Muscle layer of colon (tissue), 2 donors: ENCODE measurements at regions not wholly inside any gene's neighbourhood (a gene's known extent, or its start where the extent isn't known, plus 50 kb on each side); places are given as distances from the start of the nearest gene placed in this dataset.

ENCODE experiments used
- H3K27ac ChIP-seq: one replicate; pipeline ENCODE4 v1.7.0; 2013; ENCODE audit warnings: low read depth, mild to moderate bottlenecking, low read length, moderate library complexity
- H3K27me3 ChIP-seq, 2 donors: one replicate each; pipeline ENCODE4 v1.7.0; 2013; ENCODE audit warnings: low read length in 2 of 2, mild to moderate bottlenecking in 2 of 2; ENCODE audit not compliant: insufficient read depth in 2 of 2, control insufficient read depth in 1 of 2
- H3K36me3 ChIP-seq: one replicate; pipeline ENCODE4 v1.7.0; 2013; ENCODE audit warnings: mild to moderate bottlenecking, low read length; ENCODE audit not compliant: insufficient read depth
- H3K4me1 ChIP-seq: one replicate; pipeline ENCODE4 v1.7.0; 2013; ENCODE audit warnings: mild to moderate bottlenecking, low read length; ENCODE audit not compliant: insufficient read depth
- H3K4me3 ChIP-seq, 2 donors: one replicate each; pipeline ENCODE4 v1.7.0; 2013; ENCODE audit warnings: low read length in 2 of 2, low read depth in 1 of 2, mild to moderate bottlenecking in 1 of 2, moderate library complexity in 1 of 2
- H3K9ac ChIP-seq: one replicate; pipeline ENCODE4 v1.7.0; 2013; ENCODE audit warnings: low read length
- H3K9me3 ChIP-seq: one replicate; pipeline ENCODE4 v1.7.0; 2013; ENCODE audit warnings: mild to moderate bottlenecking, low read length
- donor health status: abdominal sarcoma.
- donor health status: Adenocarcinoma of cecum.

GRCh38 chr7:46848944-46849343, 733.0 kb downstream of the TNS3 start:
- no peaks in the 10 kb centered on the region for H3K36me3 ChIP-seq
- H3K4me3 ChIP-seq, result no peak overlapping the region
- no peaks in the 10 kb centered on the region for H3K9me3 ChIP-seq
- H3K27ac ChIP-seq, result no peak overlapping the region
- no peaks in the 10 kb centered on the region for H3K27me3 ChIP-seq
- H3K4me1 ChIP-seq, result no peaks in the 10 kb centered on the region
- H3K9ac ChIP-seq, result no peak overlapping the region

GRCh38 chr7:46848311-46848710, 733.6 kb downstream of the TNS3 start:
- Histone ChIP-seq H3K36me3 (no peaks in the 10 kb centered on the region), H3K27ac (no peak overlapping the region), H3K9ac (no peak overlapping the region), H3K27me3 (no peaks in the 10 kb centered on the region), H3K9me3 (no peaks in the 10 kb centered on the region), H3K4me3 (no peak overlapping the region), H3K4me1 (no peaks in the 10 kb centered on the region)

GRCh38 chr7:46847126-46847525, 734.8 kb downstream of the TNS3 start:
- H3K27me3 ChIP-seq, result no peaks in the 10 kb centered on the region
- H3K4me3 ChIP-seq, result no peak overlapping the region
- no peaks in the 10 kb centered on the region for H3K4me1 ChIP-seq
- H3K36me3 ChIP-seq, result no peaks in the 10 kb centered on the region
- no peak overlapping the region for H3K9ac ChIP-seq
- no peak overlapping the region for H3K27ac ChIP-seq
- no peaks in the 10 kb centered on the region for H3K9me3 ChIP-seq

GRCh38 chr7:46844486-46844885, 737.4 kb downstream of the TNS3 start:
- Histone ChIP-seq H3K9ac (no peak overlapping the region), H3K27me3 (no peaks in the 10 kb centered on the region), H3K36me3 (no peaks in the 10 kb centered on the region), H3K9me3 (no peaks in the 10 kb centered on the region), H3K27ac (no peak overlapping the region), H3K4me1 (no peaks in the 10 kb centered on the region), H3K4me3 (no peak overlapping the region)

GRCh38 chr7:46841248-46841647, 740.7 kb downstream of the TNS3 start:
- Histone ChIP-seq H3K4me1 (no peaks in the 10 kb centered on the region), H3K9ac (no peak overlapping the region), H3K4me3 (no peak overlapping the region), H3K9me3 (no peaks in the 10 kb centered on the region), H3K36me3 (no peaks in the 10 kb centered on the region), H3K27ac (no peak overlapping the region), H3K27me3 (no peaks in the 10 kb centered on the region)

- no peak overlapping the region for H3K9ac ChIP-seq
- no peaks in the 10 kb centered on the region for H3K27me3 ChIP-seq
- H3K9me3 ChIP-seq, result no peaks in the 10 kb centered on the region
- no peak overlapping the region for H3K27ac ChIP-seq
- no peaks in the 10 kb centered on the region for H3K4me1 ChIP-seq
- H3K4me3 ChIP-seq, result no peak overlapping the region
- no peaks in the 10 kb centered on the region for H3K36me3 ChIP-seq
Measured at GRCh38 chr7:46839651-46840050, 742.3 kb downstream of the TNS3 start.

GRCh38 chr7:46838463-46838862, 743.4 kb downstream of the TNS3 start:
- no peak overlapping the region for H3K4me3 ChIP-seq
- H3K9ac ChIP-seq, result no peak overlapping the region
- no peak overlapping the region for H3K27ac ChIP-seq
- H3K4me1 ChIP-seq, result no peaks in the 10 kb centered on the region
- H3K36me3 ChIP-seq, result no peaks in the 10 kb centered on the region
- no peaks in the 10 kb centered on the region for H3K9me3 ChIP-seq
- no peaks in the 10 kb centered on the region for H3K27me3 ChIP-seq

GRCh38 chr7:46835556-46835955, 746.4 kb downstream of the TNS3 start:
- no peak overlapping the region for H3K9ac ChIP-seq
- H3K9me3 ChIP-seq, result no peaks in the 10 kb centered on the region
- H3K36me3 ChIP-seq, result no peaks in the 10 kb centered on the region
- no peak overlapping the region for H3K4me3 ChIP-seq
- H3K27me3 ChIP-seq, result no peaks in the 10 kb centered on the region
- H3K27ac ChIP-seq, result no peak overlapping the region
- no peaks in the 10 kb centered on the region for H3K4me1 ChIP-seq

- Histone ChIP-seq H3K27ac (no peak overlapping the region), H3K9me3 (no peaks in the 10 kb centered on the region), H3K27me3 (no peaks in the 10 kb centered on the region), H3K36me3 (no peaks in the 10 kb centered on the region), H3K4me1 (no peaks in the 10 kb centered on the region), H3K4me3 (no peak overlapping the region), H3K9ac (no peak overlapping the region)
Measured at GRCh38 chr7:46834921-46835320, 747.0 kb downstream of the TNS3 start.

GRCh38 chr7:46833197-46833596, 748.7 kb downstream of the TNS3 start:
- no peaks in the 10 kb centered on the region for H3K27me3 ChIP-seq
- H3K4me3 ChIP-seq, result no peak overlapping the region
- H3K36me3 ChIP-seq, result no peaks in the 10 kb centered on the region
- no peak overlapping the region for H3K9ac ChIP-seq
- no peaks in the 10 kb centered on the region for H3K4me1 ChIP-seq
- H3K9me3 ChIP-seq, result no peaks in the 10 kb centered on the region
- H3K27ac ChIP-seq, result no peak overlapping the region

- Histone ChIP-seq H3K9ac (no peak overlapping the region), H3K27ac (no peak overlapping the region), H3K36me3 (no peaks in the 10 kb centered on the region), H3K9me3 (no peaks in the 10 kb centered on the region), H3K4me3 (no peak overlapping the region), H3K27me3 (no peaks in the 10 kb centered on the region), H3K4me1 (no peaks in the 10 kb centered on the region)
Measured at GRCh38 chr7:46832136-46832535, 749.8 kb downstream of the TNS3 start.

- Histone ChIP-seq H3K9me3 (peaks cover 5% of the 10 kb centered on the region), H3K36me3 (no peaks in the 10 kb centered on the region), H3K4me1 (peaks cover under 1% of the 10 kb centered on the region), H3K9ac (no peak overlapping the region), H3K4me3 (no peak overlapping the region), H3K27me3 (no peaks in the 10 kb centered on the region), H3K27ac (no peak overlapping the region)
Measured at GRCh38 chr7:46819819-46820218, 762.1 kb downstream of the TNS3 start.
